HG03039 (cell line): ENCODE measurements at regions not wholly inside any gene's neighbourhood (a gene's known extent, or its start where the extent isn't known, plus 50 kb on each side); places are given as distances from the start of the nearest gene placed in this dataset.

Source experiments
- ATAC-seq: cut with Tn5 transposase; IDR thresholded peaks from one replicate; pipeline ENCODE4 v1.9.1; 2021; ENCODE audit warnings: mild to moderate bottlenecking, moderate library complexity; ENCODE audit not compliant: unreplicated experiment

- ATAC-seq = no peak
Observed at GRCh38 chr5:67536866-67537265, 340.3 kb upstream of the CD180 start.

DNA sequence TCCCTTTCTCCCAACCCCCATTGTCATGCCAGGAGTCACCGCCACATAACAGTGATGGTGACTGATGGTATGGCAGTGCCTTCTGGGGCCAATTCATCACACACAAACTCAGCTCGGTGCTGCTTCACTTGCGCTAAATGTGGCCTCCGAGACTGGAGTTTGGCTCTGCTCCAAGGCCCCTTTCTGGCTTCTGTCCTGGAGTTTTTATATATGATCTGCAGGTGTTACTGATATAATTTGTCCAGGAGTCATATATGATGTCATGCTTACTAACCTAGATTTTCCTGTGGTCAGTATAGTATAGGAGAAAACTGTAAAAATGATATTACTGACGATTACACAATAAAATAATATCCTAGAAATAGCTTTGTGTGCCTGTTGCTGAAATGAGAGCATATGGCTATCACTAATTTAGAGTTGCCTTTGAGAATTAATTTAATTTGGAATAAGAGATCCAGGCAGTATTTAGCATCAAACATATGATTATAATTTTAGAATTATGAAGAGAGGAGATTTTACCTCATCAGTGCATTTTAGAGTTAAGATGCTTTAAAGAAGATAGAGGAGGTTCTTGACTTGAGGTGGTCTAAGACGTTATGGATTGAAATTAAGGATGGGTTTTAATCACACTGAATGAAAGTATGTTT is 334.1 kb upstream of the CD180 start:
- no peak for ATAC-seq

DNA sequence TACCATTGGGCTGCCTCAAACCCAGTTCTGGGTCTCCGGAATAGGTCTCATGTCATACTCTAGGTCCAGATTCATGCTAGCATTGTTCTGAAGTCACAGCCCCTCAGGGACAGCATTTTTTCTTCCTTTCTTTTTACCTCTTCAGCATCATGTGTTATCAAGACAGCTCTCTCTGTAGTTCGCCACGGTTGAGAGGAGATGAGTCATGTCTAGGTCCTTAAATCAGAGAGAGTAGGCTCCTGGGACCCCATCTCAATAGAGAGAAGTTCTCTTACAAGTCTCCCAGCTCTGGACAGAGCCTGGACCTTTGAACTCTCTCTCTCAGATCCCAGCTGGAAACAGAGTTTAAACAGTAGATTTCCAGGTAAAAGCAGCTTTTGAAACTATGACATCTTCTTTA is 332.4 kb upstream of the CD180 start:
- no peak for ATAC-seq

DNA sequence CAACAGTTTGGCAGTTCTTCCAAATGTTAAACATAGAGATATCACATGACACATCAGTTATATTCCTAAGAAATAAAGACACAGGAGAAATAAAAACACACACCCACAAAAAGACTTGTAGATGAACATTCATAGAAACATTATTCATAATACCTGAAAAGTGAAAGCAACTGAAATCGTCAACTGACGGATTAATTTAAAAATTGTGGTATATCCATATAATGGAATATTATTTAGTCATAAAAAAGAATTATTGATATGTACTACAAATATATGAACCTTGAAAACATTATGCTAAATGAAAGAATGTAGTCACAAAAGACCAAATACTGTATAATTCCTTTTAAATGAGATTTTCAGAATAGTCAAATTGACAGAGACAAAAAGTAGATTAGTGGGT is 330.2 kb upstream of the CD180 start:
- no peak for ATAC-seq

- ATAC-seq = no peak
Observed at GRCh38 chr5:67520161-67520908, 323.7 kb upstream of the CD180 start.

- ATAC-seq = no peak
Observed at GRCh38 chr5:67518227-67518626, 321.6 kb upstream of the CD180 start.

- no peak for ATAC-seq
Observed at GRCh38 chr5:67516948-67517565, 320.5 kb upstream of the CD180 start.

GRCh38 chr5:67515762-67516161 is 319.2 kb upstream of the CD180 start:
- ATAC-seq = no peak

- ATAC-seq = no peak
Observed at GRCh38 chr5:67515020-67515689, 318.6 kb upstream of the CD180 start.

GRCh38 chr5:67512758-67513157 is 316.2 kb upstream of the CD180 start:
- no peak for ATAC-seq

- no peak for ATAC-seq
Observed at GRCh38 chr5:67511911-67512310, 315.3 kb upstream of the CD180 start.

- ATAC-seq = no peak
Observed at GRCh38 chr5:67510204-67510603, 313.6 kb upstream of the CD180 start.

GRCh38 chr5:67509402-67510186 is 313.0 kb upstream of the CD180 start:
- no peak for ATAC-seq

- ATAC-seq = no peak
Observed at GRCh38 chr5:67506241-67506640, 309.6 kb upstream of the CD180 start.

DNA sequence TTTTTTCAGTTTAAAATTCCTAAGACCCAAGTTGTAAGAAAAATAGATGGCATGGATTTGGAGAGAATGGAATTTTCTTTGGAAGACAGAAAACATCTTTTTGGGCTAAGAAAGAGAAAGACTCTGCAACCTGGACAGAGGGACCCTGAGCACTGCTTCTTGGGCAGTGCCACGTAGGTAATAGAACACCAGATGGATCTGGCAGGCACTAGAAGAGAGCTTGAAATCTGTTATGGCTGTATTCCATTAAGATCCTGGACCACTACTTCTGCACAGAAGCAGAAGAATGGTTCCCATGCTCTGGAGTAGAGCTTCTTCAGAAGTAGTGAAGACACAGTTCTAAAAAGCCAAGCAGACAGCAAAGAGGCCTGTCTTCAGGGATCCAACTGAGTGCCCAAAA is 306.4 kb upstream of the CD180 start:
- no peak for ATAC-seq

- no peak for ATAC-seq
Observed at GRCh38 chr5:67496051-67496450, 299.5 kb upstream of the CD180 start.

- no peak for ATAC-seq
Observed at GRCh38 chr5:67495072-67495471, 298.5 kb upstream of the CD180 start.

- ATAC-seq = no peak
Observed at GRCh38 chr5:67494186-67494855, 297.7 kb upstream of the CD180 start.

DNA sequence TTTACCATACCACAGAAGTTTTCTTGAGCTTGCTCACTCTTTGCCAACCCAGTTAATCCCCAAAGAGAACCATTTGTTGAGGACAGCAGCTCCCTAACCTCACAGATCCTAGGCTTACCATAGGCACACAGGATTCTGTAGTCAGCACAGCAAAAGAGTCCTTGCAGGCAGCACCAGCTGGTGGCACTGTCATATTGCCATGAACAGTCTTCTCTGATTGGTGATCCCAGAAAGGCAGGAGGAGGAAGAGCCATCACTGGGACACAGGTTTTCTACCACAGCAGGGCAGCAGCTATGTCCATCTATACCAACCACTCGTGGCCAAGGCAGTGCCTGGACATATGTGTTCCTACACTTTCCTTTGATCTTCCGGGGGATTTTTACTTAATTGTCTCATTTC is 297.1 kb upstream of the CD180 start:
- no peak for ATAC-seq

DNA sequence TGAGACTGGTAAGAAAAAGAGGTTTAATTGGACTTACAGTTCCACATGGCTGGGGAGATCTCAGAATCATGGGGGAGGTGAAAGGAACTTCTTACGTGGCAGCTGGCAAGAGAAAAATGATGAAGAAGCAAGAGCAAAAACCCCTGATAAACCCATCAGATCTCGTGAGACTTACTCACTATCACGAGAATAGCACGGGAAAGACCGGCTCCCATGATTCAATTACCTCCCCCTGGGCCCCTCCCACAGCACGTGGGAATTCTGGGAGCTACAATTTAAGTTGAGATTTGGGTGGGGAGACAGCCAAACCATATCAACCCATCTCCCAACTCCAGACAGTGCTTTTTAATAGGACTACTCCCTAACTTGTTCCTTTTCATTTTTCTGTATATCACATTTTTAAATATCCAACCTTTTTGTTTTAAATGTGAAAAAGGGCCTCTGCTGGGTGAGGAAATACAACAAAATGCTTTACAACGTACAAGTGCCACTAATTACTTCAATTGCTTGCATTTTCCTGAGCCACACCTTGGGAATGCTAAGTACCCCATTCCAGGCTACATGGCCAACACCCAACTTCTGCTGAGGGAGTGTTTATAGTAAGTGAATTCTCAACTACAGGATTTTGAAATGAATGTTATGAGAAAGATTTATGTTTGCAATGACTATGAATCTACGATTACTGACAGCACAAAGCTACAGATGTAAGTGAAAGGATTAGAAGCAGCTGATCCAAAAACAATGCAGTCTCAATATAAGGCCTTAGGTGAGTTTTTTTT is 294.1 kb upstream of the CD180 start:
- ATAC-seq = no peak
